H1 (cell line): ENCODE measurements at regions not wholly inside any gene's neighbourhood (a gene's known extent, or its start where the extent isn't known, plus 50 kb on each side); places are given as distances from the start of the nearest gene placed in this dataset.

Experiments
- CEBPB ChIP-seq: IDR thresholded peaks from 2 replicates; pipeline ENCODE4 v1.6.1; 2012; ENCODE audit warnings: low read depth, low read length
- EGR1 ChIP-seq: IDR thresholded peaks from 2 replicates; pipeline ENCODE4 v1.6.1; 2011; ENCODE audit warnings: low read depth, low read length, borderline replicate concordance
- FOSL1 ChIP-seq: IDR thresholded peaks from 2 replicates; pipeline ENCODE4 v1.6.1; 2011; ENCODE audit warnings: mild to moderate bottlenecking, low read depth, low read length, moderate library complexity; ENCODE audit not compliant: insufficient read depth
- SIRT6 ChIP-seq: IDR thresholded peaks from one replicate; pipeline ENCODE4 v1.7.1; 2012; ENCODE audit warnings: low read length, inconsistent platforms

DNA sequence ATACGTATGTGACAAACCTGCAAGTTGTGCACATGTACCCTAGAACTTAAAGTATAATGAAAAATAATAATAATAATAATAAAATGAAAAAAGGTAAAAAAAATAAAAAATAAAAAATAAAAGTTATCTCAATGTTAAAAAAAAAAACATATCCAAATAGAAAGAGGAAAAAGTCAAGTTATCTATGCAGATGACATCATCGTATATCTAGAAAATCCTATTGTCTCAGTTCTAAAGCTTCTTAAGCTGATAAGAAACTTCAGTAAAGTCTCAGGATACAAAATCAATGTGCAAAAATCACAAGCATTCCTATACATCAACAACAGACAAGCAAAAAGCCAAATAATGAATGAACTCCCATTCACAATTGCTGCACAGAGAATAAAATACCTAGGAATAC, 466.6 kb upstream of the PHF14 start (continued):
- no peak for TF ChIP-seq CEBPB
- no peak for TF ChIP-seq FOSL1
- no peak for TF ChIP-seq EGR1
- no peak for TF ChIP-seq SIRT6
- TF ChIP-seq, all 59 proteins: peak for 0
